Thoracic aorta (tissue), 2 donors: ENCODE measurements at regions not wholly inside any gene's neighbourhood (a gene's known extent, or its start where the extent isn't known, plus 50 kb on each side); places are given as distances from the start of the nearest gene placed in this dataset.

Experiments
- ATAC-seq: fragments of 150-250 bp; one replicate; pipeline ENCODE4 v1.8.0; 2017; ENCODE audit warnings: low read depth; ENCODE audit not compliant: insufficient number of reproducible peaks, low FRiP score
- DNase-seq: peaks from one replicate; pipeline ENCODE4 v3.0.0-alpha.2; 2020; ENCODE audit warnings: low spot score
- H3K27ac ChIP-seq, 2 donors: fragments of 200-600 bp; sonication (generic); 1 replicate in 1 of 2; 2 replicates in 1 of 2; pipeline ENCODE4 v1.5.1; 2016; ENCODE audit warnings: mild to moderate bottlenecking in 2 of 2, moderate library complexity in 2 of 2
- H3K27me3 ChIP-seq: fragments of 200-600 bp; sonication (generic); replicated peaks from 2 replicates; pipeline ENCODE4 v1.6.0; 2016; ENCODE audit warnings: mild to moderate bottlenecking; ENCODE audit not compliant: insufficient read depth
- H3K36me3 ChIP-seq: fragments of 200-600 bp; sonication (generic); one replicate; pipeline ENCODE4 v1.5.1; 2016
- H3K4me1 ChIP-seq, 2 donors: fragments of 200-600 bp; sonication (generic); 1 replicate in 1 of 2; 2 replicates in 1 of 2; pipeline versions ENCODE4 v1.5.1 to v1.6.0; 2016; ENCODE audit warnings: low read depth in 2 of 2, mild to moderate bottlenecking in 1 of 2; ENCODE audit not compliant: control insufficient read depth in 1 of 2
- H3K4me3 ChIP-seq: fragments of 200-600 bp; sonication (generic); 2 replicates; pipeline ENCODE4 v1.5.1; 2016; ENCODE audit warnings: mild to moderate bottlenecking
- H3K9me3 ChIP-seq: fragments of 200-600 bp; sonication (generic); 2 replicates; pipeline ENCODE4 v1.5.1; 2016
- TF ChIP-seq, protein P1 (sequence below): fragments of 200-600 bp; sonication (generic); IDR thresholded peaks from one replicate; pipeline ENCODE4 v1.5.1; 2019; ENCODE audit warnings: antibody characterized with exemption

DNA sequence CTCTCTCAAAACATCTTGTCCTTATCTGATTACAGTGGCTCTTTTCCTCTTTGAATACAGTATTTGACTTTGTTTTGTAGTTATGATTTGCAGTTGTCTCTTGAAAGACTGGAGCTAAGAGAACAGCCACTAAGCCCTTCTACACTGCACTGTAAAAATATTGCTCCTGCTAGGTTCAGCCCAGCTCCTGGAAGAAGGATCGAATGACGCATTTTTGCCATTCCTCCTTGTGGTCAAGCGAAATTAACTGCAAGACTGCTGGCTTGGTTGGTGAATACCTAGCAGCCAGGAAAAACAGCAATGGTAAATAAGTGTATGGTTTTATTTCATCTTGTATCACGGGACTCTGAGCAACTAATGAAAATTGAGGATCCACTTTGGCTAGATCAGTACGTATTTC is 407.8 kb upstream of the CDH2 start:
- Histone ChIP-seq H3K4me1 (peaks cover 0 to 3% of the 10 kb centered on the region in 2 donors), H3K9me3 (no peaks in the 10 kb centered on the region), H3K4me3 (no peak overlapping the region), H3K36me3 (no peaks in the 10 kb centered on the region), H3K27ac (no peak overlapping the region), H3K27me3 (no peaks in the 10 kb centered on the region)
- ATAC-seq (no peak), DNase-seq (no peak)
- TF ChIP-seq, protein P1, sequence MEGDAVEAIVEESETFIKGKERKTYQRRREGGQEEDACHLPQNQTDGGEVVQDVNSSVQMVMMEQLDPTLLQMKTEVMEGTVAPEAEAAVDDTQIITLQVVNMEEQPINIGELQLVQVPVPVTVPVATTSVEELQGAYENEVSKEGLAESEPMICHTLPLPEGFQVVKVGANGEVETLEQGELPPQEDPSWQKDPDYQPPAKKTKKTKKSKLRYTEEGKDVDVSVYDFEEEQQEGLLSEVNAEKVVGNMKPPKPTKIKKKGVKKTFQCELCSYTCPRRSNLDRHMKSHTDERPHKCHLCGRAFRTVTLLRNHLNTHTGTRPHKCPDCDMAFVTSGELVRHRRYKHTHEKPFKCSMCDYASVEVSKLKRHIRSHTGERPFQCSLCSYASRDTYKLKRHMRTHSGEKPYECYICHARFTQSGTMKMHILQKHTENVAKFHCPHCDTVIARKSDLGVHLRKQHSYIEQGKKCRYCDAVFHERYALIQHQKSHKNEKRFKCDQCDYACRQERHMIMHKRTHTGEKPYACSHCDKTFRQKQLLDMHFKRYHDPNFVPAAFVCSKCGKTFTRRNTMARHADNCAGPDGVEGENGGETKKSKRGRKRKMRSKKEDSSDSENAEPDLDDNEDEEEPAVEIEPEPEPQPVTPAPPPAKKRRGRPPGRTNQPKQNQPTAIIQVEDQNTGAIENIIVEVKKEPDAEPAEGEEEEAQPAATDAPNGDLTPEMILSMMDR = no peak

DNA sequence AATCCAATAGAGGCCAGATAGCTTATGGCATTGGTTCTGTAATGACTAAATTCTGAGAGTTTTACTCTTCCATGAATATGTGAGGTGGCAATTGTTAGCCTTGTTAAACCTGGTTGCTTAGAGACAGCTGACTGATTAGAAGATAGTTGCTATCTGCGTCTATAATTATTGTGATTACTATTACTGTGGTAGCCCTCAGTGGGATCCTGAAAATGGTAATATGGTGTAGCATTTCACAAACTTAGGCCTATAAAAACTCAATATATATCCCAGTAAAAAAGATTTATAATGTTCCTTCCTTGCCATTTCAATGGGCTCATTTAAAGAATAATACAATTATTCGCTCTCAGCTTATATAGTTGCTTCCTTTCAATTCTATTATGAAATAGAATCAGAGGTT is 405.8 kb upstream of the CDH2 start:
- H3K4me1 ChIP-seq = no peaks in the 10 kb centered on the region
- H3K9me3 ChIP-seq = no peaks in the 10 kb centered on the region
- TF ChIP-seq, protein P1 = no peak
- ATAC-seq = no peak
- no peak overlapping the region for H3K27ac ChIP-seq
- no peaks in the 10 kb centered on the region for H3K27me3 ChIP-seq
- H3K4me3 ChIP-seq = no peak overlapping the region
- H3K36me3 ChIP-seq = no peaks in the 10 kb centered on the region
- DNase-seq = no peak

DNA sequence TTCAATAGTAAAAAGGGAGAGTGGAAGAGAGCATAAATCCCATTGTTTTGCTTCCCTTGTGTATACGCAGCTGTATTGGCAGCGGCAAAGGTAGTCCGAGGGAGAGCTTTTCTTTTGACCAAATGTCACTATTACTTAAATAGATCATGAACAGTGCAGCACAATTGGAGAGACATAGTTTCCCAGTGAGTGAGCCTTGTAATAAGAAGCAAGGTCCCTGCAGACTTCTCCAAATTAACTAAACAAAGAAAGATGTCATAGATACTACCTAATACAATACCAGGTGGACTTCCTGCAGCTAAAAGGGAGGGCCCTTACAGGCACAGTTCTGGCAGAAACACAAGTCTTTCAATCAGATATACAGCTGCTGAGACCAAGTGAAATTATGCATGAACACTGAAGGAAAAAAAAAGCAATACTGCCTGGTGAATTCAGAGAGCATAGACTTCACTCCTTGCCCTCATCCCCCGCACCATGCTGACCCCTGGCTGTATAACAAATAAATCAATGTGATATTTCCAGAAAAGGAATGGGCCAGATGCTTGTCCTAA is 404.7 kb upstream of the CDH2 start:
- TF ChIP-seq, protein P1 = no peak
- H3K4me1 ChIP-seq = no peaks in the 10 kb centered on the region
- H3K27ac ChIP-seq = no peak overlapping the region
- no peak overlapping the region for H3K4me3 ChIP-seq
- H3K27me3 ChIP-seq = no peaks in the 10 kb centered on the region
- no peak for DNase-seq
- H3K36me3 ChIP-seq = no peaks in the 10 kb centered on the region
- no peak for ATAC-seq
- no peaks in the 10 kb centered on the region for H3K9me3 ChIP-seq

DNA sequence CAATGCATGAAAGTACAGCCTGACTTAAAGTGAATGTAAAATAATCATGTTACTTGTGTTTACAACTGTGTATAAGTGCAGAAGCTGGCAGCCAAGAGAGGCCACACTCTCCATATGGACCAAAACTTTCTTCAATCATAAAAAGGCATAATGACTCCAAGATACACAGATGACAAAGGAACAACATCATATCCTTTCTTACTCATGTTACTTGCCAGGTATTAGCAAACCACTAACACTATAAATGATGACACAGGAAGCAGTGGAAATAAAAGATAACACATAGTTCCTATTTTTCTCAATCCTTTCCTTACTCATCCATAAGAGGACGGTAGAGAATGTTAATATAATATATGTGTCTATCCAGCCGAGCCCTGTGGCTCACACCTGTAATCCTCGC is 400.0 kb upstream of the CDH2 start:
- no peaks in the 10 kb centered on the region for H3K27me3 ChIP-seq
- H3K4me3 ChIP-seq = no peak overlapping the region
- no peak overlapping the region for H3K27ac ChIP-seq
- H3K9me3 ChIP-seq = no peaks in the 10 kb centered on the region
- H3K36me3 ChIP-seq = no peaks in the 10 kb centered on the region
- DNase-seq (no peak), ATAC-seq (no peak)
- TF ChIP-seq, protein P1 = no peak
- H3K4me1 ChIP-seq = no peaks in the 10 kb centered on the region

DNA sequence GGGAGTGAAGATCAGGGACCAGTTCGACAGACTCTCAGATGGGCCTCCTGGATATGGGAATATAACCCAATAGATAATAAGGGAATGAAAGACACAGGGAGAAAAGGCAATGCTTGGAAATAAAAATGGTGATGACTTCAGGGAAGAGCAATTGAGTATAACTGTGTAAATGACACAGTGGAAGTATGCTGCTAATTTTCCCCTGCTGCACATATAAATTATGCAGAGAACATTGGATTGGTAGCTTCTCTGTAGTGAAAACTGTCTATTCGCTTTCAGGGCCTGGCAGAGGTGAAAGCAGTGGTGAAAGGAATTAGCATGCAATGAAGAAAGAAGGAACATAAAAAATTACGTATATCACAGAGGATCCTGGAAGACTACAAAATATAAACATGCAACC is 398.2 kb upstream of the CDH2 start:
- Histone ChIP-seq H3K27me3 (no peaks in the 10 kb centered on the region), H3K27ac (no peak overlapping the region), H3K4me3 (no peak overlapping the region), H3K4me1 (no peaks in the 10 kb centered on the region), H3K36me3 (no peaks in the 10 kb centered on the region), H3K9me3 (no peaks in the 10 kb centered on the region)
- DNase-seq (no peak), ATAC-seq (no peak)
- TF ChIP-seq, protein P1 = no peak
